ENCODE measurements at regions not wholly inside any gene's neighbourhood (a gene's known extent, or its start where the extent isn't known, plus 50 kb on each side); places are given as distances from the start of the nearest gene placed in this dataset.
A peak's percentile ranks its signal among the peaks of the same experiment; 100 is the strongest.

DNA sequence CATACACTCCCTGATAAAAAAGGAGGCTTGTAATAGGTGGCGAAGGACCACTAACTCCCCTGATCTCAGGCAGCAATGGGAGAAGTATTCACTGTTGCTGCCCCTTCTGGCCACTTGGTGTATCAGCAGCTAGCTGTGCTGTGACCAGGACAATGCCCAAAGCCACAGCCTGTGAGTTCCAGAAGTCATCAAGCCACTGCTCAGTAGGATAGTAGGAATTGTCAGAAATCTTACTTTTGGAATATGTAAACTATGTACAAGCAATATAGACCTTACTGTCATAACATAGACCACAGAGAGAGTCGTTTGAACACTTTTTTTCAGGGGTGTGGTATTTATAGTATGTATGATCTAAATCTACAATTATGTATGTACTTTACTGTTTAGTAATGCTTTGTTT, 248.3 kb upstream of the CAMK1G start:
- H3K9me3 ChIP-seq = no peaks in the 10 kb centered on the region
- TF ChIP-seq, protein P1, sequence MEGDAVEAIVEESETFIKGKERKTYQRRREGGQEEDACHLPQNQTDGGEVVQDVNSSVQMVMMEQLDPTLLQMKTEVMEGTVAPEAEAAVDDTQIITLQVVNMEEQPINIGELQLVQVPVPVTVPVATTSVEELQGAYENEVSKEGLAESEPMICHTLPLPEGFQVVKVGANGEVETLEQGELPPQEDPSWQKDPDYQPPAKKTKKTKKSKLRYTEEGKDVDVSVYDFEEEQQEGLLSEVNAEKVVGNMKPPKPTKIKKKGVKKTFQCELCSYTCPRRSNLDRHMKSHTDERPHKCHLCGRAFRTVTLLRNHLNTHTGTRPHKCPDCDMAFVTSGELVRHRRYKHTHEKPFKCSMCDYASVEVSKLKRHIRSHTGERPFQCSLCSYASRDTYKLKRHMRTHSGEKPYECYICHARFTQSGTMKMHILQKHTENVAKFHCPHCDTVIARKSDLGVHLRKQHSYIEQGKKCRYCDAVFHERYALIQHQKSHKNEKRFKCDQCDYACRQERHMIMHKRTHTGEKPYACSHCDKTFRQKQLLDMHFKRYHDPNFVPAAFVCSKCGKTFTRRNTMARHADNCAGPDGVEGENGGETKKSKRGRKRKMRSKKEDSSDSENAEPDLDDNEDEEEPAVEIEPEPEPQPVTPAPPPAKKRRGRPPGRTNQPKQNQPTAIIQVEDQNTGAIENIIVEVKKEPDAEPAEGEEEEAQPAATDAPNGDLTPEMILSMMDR (IDR thresholded peaks at IDR 0.05) = peak; percentile 69
- ATAC-seq = peak; percentile 86
- H3K4me1 ChIP-seq = no peaks in the 10 kb centered on the region
- intact Hi-C loops (cut with DNase I) = no loop called here
- no peaks in the 10 kb centered on the region for H3K36me3 ChIP-seq
- H3K27ac ChIP-seq = no peak overlapping the region
- H3K4me3 ChIP-seq = no peak overlapping the region
- H3K27me3 ChIP-seq = no peaks in the 10 kb centered on the region
- no peak for DNase-seq

DNA sequence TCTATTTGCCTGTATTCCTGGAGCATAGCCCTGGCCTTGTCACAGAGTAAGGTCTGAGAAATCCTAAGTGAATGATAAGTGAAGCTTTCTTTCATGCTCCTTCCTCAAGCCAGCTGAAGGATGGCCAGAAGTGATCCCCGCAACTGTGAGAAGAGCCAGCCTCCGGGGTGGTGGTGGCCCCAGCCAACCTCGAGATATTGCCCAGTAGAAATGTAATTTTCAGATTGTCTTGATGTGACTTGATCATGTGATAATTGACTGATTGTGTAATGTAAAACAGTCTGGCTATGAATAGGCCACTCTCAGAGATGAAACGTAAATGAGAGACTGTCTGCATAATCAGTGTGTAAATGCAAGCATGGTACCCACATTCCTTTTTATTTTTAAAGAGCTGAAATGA, 242.4 kb upstream of the CAMK1G start:
- Histone ChIP-seq H3K36me3 (no peaks in the 10 kb centered on the region), H3K4me1 (no peaks in the 10 kb centered on the region), H3K9me3 (no peaks in the 10 kb centered on the region), H3K27ac (no peak overlapping the region), H3K27me3 (no peaks in the 10 kb centered on the region), H3K4me3 (no peak overlapping the region)
- TF ChIP-seq, protein P1 (IDR thresholded peaks at IDR 0.05) = no peak
- no peak for ATAC-seq
- peak in 2 of 4 donors; percentile 42 to 68 for DNase-seq
- intact Hi-C loops (cut with DNase I) = no loop called here

DNA sequence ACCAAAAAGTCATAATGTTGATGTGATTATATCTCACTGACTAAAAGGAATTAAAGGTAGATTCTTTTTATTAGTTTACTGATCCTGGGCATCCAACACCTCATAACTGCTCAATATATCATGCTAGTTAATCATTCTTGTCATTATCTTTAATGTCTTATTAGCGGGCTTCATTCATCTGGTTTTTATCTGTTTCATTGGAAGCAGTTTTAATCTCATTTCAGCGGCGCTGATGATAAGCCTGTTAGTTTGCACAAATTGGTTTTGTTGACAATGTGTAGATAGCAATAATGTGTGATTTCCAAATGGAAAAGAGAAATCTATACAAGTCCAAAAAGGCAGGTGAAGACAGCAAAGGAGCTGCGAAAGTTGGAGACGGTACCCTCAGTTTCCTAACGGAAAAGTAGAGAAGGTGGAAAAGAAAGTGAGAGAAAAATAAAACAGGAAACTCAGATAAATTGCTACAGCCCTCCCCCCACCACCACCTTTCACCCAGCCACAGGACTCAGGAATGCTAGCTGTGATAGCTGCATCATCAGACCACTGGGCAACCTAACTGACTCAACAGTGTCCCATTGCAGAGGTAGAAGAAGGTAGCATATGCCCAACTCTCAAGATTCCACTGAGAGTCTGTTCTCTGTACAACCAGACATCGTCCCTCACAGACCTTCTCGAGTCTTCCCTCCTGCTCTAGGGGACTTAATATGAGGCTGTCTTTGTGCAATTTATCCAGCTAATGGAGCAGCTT, 241.7 kb upstream of the CAMK1G start:
- ATAC-seq (no peak), DNase-seq (no peak)
- no peaks in the 10 kb centered on the region for H3K27me3 ChIP-seq
- intact Hi-C loops (cut with DNase I) = no loop called here
- no peak overlapping the region for H3K4me3 ChIP-seq
- no peaks in the 10 kb centered on the region for H3K9me3 ChIP-seq
- H3K36me3 ChIP-seq = no peaks in the 10 kb centered on the region
- no peak overlapping the region for H3K27ac ChIP-seq
- TF ChIP-seq, protein P1 (IDR thresholded peaks at IDR 0.05) = no peak
- H3K4me1 ChIP-seq = no peaks in the 10 kb centered on the region

DNA sequence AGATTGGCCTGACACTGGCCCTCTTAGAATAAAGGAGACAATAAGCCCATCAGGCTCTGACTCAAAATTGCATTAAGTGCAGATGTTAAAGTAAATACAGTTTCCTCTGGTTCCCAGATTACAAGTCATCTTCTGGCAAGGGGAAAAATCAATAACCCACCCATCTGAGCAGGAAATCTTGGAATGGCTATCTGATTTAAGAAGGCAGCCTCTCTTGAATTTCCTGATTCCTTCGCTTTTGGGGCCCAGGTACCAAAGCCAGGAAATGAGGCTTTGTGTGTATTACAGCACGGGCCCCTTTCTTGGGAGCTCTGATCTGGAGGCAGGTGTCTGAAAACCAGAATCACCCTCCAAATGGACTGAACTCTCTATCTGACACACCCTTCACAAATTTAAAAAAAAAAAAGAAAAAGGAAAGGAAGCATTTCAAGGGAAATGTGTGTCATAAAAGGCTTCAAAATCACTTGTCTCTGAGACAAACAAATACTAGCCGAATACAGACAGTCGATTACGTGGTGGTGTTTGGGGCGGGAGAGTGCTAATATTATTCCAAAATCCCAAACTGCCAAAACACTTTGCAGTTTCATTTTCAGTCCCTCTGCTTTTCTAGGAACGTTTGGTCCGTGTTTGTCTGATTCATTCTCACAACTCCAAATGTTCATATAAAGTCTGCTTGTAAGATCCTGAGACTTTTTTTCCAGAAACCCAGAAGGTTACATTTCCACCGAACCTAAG, 240.9 kb upstream of the CAMK1G start:
- Histone ChIP-seq H3K9me3 (no peaks in the 10 kb centered on the region), H3K27ac (no peak overlapping the region), H3K27me3 (no peaks in the 10 kb centered on the region), H3K4me1 (no peaks in the 10 kb centered on the region), H3K36me3 (no peaks in the 10 kb centered on the region), H3K4me3 (no peak overlapping the region)
- intact Hi-C loops (cut with DNase I) = no loop called here
- ATAC-seq = no peak
- no peak for DNase-seq
- TF ChIP-seq, protein P1 (IDR thresholded peaks at IDR 0.05) = no peak

DNA sequence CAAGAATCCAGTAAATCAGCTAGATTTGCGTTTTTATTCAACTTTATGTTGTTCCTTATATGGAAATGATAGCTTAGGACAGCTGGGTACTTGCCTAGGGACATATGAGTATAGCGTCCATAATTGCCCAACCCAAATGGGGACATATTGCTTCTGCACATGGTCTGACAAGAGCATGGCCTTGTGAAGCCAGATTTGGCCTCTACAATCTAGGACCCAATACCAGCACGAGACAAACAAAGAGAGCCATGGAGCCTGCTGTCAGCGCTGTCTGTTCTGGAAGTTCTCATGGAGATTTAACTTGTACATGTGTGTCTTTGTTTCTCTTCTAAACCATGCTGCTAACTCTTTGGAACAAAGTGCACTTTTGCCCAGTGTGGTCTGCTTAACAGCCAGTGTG, 240.0 kb upstream of the CAMK1G start:
- TF ChIP-seq, protein P1 (IDR thresholded peaks at IDR 0.05) = no peak
- no peaks in the 10 kb centered on the region for H3K4me1 ChIP-seq
- no peak overlapping the region for H3K27ac ChIP-seq
- H3K27me3 ChIP-seq = no peaks in the 10 kb centered on the region
- H3K36me3 ChIP-seq = no peaks in the 10 kb centered on the region
- intact Hi-C loops (cut with DNase I) = no loop called here
- DNase-seq = no peak
- H3K9me3 ChIP-seq = no peaks in the 10 kb centered on the region
- ATAC-seq = no peak
- no peak overlapping the region for H3K4me3 ChIP-seq

Measured in left lung (tissue), 4 donors.